GM21526 (cell line): ENCODE measurements at regions not wholly inside any gene's neighbourhood (a gene's known extent, or its start where the extent isn't known, plus 50 kb on each side); places are given as distances from the start of the nearest gene placed in this dataset.

Source experiments
- ATAC-seq: cut with Tn5 transposase; IDR thresholded peaks from one replicate; pipeline ENCODE4 v1.9.1; 2021; ENCODE audit warnings: moderate library complexity; ENCODE audit not compliant: unreplicated experiment, low FRiP score

GRCh38 chr18:22838221-22838620 is 94.9 kb upstream of the RBBP8 start:
- no peak for ATAC-seq

- peak; percentile 68 for ATAC-seq
These were observed 94.4 kb upstream of the RBBP8 start for GRCh38 chr18:22838639-22839277.

DNA sequence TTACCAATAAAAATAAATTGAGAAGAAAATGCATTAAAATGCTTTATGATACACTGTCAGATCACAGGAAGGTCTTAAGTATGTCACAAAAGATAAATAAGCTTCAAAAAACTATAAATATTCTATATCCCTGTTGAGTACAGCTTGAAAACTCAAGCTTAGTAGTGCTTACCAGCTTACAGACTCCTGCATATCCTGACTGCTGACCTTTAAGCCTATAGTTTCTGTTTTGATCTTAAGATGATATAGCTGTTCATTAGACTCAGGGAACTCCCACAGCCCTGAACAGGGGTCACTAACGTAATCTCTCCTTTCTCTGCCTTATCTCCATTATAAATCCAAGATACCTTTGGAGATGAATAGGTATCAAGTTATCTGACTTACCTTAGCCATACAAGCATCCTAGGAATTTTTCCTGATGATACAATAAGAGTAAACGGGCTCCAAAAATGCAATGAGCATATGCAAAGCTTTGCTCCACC is 93.7 kb upstream of the RBBP8 start:
- ATAC-seq, result peak; percentile 41

GRCh38 chr18:22840606-22841144 is 92.5 kb upstream of the RBBP8 start:
- no peak for ATAC-seq

GRCh38 chr18:22841840-22842239 is 91.3 kb upstream of the RBBP8 start:
- no peak for ATAC-seq

DNA sequence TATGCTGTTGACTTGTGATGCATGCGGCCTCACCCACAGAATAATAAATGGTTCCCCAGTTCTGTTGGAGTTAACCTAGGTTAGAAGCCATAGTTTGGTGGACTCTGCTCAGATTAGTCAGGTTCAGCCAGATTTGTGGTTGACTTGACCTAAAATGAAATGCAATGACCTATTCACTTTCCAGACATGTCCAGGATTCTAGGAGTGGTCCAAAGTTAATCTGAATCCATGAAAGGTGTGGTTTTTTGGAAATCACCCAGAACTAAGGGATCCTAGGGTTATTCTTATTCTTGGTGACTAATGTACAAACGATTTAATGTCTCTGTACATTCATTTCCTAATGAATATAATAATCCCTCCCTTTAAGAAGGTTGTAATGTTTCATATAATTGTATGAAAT is 88.9 kb upstream of the RBBP8 start:
- no peak for ATAC-seq

DNA sequence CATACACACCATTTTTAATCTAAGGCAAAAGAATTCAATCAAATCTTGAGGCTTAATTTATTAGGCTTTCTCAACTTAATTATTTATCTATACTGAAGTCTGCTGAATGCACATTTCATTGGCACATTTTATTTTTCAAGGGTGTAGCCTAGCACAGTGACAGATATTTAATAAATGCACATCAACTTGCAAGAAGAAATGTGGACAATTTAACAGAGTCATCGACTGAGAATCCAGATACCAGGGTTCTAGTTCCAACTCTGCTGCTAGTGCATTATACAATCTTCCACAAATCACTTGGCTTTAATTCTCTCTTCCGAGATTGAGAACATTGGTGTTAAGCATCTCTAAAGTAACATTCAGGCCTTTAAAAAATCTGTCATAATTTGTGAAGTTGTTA is 88.5 kb upstream of the RBBP8 start:
- no peak for ATAC-seq

DNA sequence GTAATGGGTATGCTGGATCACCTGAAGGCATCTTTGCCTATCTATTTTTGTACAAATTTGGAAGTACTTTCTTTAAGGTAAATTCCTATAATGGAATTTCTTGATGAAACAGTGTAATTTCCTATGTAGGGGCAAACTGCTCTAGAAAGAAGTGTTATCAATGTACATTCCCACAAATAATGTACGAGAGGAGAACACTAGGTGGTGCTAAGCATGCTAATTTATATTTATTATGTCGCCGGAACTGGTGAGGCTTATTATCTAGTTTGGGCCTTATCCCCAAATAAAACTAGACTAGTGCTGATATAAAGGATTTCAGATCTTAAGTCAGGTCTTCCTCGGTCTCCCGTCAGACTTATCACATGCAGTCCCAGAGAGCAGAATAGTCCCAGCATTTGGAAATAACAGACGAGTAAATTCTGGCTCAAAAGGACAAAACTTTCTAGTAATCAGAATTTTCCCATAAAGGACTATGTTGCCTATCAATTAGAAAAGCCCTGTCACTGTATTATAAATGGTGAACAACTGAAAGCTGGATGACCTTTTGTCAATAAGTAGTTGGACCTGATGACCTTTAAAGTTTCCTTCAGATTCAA is 86.9 kb upstream of the RBBP8 start:
- ATAC-seq, result no peak

- no peak for ATAC-seq
These were observed 86.4 kb upstream of the RBBP8 start for GRCh38 chr18:22846697-22847096.

DNA sequence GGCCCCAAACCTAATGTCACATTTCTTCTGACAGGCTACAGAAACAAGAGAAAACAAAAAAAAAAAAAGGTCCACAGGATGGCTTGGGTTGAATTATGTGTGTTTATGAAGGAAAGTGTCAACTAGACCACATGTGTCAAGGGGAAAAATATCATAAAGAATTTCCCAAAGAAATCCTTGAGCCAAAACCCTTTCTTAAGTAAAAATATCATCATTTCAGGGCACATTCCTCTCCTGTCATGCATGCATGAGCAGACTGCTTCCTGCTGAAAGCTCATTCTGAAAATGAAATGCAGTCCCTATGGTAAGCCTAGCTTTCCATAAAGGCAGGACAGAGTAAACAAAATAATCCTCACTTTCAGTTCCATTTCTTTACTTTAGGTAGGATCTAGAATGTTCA is 85.7 kb upstream of the RBBP8 start:
- ATAC-seq, result no peak

GRCh38 chr18:22847867-22848451 is 85.2 kb upstream of the RBBP8 start:
- no peak for ATAC-seq

DNA sequence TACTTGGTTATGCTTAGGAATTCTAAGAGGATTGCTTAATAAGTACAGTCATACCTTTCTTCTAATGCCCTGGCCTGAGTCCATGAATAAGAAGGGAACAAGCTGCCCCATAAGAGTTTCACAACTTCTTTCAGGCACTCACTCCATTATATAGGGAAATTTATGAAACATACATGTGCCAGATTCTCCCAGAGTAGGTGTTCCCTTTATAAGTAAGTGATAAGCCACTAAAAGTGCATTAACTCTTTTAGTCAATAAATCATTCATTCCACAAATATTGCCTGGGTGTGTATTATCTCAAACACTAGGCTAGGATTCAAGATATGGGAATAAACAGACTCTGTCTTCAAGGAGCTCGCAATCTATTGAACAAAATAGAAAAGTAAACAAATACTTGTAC is 84.5 kb upstream of the RBBP8 start:
- ATAC-seq, result no peak

GRCh38 chr18:22856870-22857269 is 76.3 kb upstream of the RBBP8 start:
- ATAC-seq, result no peak

GRCh38 chr18:22858121-22858520 is 75.0 kb upstream of the RBBP8 start:
- no peak for ATAC-seq

DNA sequence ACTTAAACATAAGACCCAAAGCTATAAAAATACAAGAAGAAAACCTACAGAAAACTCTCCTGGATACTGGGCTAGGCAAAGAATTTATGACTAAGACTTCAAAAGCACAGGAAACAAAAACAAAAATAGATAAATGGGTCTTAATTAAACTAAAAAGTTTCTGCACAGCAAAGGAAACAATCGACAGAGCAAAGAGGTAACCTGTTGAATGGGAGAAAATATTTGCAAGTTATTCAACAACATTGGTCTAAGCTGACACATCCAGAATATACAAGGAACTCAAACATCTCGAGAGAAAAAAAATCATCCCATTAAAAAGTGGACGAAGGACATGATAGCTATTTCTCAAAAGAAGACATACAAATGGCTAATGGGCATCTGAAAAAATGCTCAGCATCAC is 72.3 kb upstream of the RBBP8 start:
- no peak for ATAC-seq

DNA sequence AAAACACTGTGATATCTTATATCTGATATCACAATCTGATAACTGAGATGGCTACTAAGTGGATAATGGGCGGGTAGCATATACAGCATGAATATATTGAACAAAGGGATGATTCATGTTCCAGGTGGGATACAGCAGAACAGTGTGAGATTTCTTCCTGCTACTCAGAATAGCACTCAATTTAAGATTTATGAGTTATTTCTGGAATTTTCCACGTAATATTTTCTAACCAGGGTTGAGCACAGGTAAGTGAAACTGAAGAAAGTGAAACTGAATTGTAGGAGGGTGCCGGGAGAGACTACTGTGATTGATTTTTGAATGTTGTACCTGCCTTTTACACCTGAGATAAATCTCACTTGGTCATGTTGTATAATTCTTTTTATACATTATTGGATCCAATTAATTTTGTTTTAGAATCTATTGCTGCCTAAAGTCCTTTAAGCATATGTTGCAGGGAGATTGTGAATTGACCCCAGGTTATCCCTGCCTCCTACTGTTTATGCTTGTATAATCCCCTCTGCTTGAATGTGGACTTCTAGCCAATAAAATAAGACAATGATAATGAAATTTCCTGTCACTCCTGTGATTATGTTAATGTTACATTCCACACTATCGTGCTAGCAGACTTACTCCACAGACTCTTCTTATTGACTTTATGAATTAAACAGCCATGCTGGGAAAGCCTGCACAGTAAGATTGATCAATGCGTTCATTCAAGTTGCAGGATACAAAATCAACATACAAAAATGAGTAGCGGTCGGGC is 67.6 kb upstream of the RBBP8 start:
- no peak for ATAC-seq

DNA sequence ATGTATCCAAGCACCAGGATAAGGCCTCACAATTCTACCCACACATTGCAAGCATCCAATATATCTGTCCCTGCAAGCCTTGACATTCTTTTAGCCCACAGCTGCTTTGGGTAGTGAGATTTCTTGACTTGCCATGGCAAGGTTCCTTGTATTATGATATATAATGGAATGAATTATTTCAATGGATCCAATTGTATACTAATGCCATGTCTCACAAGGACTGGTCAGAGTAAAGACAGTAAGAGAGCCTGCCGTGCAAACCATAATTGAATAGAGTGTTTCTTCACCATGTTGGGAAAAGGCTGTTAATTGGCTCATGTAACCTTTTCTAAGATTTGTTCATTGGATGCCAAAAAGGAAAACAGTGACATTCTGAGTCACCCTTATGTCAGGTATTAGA is 64.3 kb upstream of the RBBP8 start:
- ATAC-seq, result no peak

- no peak for ATAC-seq
These were observed 61.2 kb upstream of the RBBP8 start for GRCh38 chr18:22871809-22872525.

- peak; percentile 72 for ATAC-seq
These were observed 60.1 kb upstream of the RBBP8 start for GRCh38 chr18:22872900-22873537.

GRCh38 chr18:22879293-22879692 is 53.8 kb upstream of the RBBP8 start:
- no peak for ATAC-seq
